GM18861 (cell line): ENCODE measurements at regions not wholly inside any gene's neighbourhood (a gene's known extent, or its start where the extent isn't known, plus 50 kb on each side); places are given as distances from the start of the nearest gene placed in this dataset.
A peak's percentile ranks its signal among the peaks of the same experiment; 100 is the strongest.

ENCODE experiments used
- ATAC-seq: cut with Tn5 transposase; IDR thresholded peaks from one replicate; pipeline ENCODE4 v1.9.1; 2021; ENCODE audit not compliant: unreplicated experiment

- no peak for ATAC-seq
Measured at GRCh38 chr11:92383430-92383829, 158.8 kb downstream of the FAT3 start.

DNA sequence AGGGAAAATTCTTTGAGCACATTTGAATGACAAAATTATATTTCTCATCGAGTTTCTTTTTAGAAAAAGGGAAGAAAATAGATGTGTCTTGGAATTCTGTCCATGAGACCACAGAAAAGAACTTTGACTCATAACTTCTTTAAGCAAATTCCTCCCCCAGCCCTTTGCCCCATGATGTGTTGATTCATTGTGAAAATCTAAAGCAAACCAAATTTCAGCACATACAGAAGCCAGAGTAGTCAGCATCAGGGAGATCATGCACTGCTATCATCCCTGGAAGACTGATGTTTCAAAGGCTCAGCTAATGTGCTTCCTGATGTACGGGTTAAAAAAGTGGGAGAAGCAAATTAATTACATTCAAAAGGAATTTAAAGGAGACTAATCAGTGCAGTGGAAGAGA, 159.7 kb downstream of the FAT3 start:
- no peak for ATAC-seq

DNA sequence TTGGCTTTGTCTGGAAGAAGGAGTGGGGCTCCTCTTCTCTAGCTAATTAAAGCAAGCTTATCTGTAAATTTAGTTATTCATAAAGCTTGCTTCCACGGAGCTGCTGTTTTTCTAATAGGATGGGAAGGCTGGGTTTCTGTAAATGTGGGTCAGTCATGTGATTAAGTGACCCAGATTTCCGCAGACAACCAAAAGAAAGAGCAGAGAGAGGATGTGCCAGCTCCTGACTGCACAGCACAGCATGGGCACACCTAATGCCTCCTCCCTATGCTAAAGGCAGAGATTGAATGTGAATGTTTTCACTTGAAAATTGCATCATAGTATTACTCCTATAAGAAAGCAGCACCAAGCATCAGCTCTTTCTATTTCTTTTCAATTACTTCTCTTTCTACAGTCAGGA, 160.2 kb downstream of the FAT3 start:
- ATAC-seq = no peak

GRCh38 chr11:92386577-92386976, 162.0 kb downstream of the FAT3 start:
- ATAC-seq = no peak

DNA sequence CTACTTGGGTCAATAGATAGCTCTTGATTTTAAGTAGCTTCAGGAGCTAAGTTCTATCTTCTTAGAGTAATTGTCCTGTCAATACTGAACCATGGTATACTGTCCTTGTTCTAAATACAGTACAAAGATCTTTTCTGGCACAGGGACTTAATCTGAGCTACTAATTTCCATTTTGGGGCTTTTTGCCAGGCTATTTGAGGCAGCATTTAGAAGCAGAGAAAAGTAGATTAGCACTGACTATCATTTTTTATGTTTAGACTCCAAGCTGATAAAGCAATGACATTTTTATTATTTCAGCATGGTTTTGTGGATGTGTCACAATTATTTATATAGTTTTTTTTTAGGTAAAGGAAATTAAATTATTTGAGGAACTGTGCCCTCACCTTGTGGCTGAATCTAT, 163.2 kb downstream of the FAT3 start:
- no peak for ATAC-seq

GRCh38 chr11:92388380-92388779, 163.8 kb downstream of the FAT3 start:
- no peak for ATAC-seq

DNA sequence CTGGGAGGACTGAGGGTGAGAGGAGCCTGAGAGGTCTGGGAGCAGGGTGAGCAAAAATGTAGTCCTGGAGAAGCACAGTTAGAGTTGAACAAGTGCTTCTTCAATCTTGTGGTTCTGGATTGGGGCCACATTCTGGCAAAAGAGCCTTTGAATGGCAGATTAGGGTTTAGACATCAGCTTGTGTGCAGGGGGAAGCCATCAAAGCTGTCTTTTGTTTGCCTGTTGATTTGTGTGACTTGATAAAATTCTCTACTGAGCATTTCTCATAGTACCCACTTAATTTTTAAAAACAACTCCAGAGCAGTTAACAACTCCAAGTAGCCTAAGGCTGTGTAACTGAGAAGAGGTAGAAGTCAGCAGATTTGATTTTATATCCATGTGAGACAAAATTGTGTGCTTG, 166.2 kb downstream of the FAT3 start:
- ATAC-seq = no peak

DNA sequence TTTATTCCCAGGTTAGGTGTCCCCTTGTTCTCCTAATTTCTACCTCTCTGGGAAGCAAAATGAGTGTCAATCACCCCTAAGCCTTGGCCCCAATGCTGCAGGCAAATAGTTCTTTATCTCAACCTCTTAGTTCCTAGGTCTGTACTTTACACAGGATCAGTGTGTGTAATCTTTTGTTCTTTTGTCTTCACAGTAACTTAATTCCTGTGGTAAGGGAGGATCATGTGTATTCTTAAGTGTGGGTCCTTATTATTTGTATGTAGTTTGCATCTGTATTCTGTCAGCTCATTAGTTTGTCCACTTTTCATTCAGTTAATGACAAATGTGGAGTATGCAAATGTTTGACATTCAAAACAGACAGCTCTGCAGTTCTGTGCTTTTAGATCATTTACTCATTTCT, 166.7 kb downstream of the FAT3 start:
- no peak for ATAC-seq

DNA sequence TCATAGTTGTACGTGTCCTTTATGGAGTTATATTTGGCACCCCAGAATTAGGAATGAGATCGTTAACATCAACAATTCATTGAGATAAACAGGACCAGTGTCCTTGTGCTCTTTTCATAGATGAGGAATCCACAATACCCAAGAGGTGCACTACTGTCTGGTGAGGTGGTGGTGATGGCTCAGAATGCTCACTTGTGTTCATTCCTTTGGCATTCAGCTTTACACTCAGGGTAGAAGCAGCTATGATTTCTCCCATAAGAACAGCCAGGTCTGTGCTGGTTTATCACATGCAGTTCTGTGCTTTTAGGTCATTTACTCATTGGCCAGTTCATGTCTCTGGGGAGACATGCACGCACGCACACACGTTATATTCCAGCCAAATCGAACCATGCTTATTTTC, 167.2 kb downstream of the FAT3 start:
- no peak for ATAC-seq

DNA sequence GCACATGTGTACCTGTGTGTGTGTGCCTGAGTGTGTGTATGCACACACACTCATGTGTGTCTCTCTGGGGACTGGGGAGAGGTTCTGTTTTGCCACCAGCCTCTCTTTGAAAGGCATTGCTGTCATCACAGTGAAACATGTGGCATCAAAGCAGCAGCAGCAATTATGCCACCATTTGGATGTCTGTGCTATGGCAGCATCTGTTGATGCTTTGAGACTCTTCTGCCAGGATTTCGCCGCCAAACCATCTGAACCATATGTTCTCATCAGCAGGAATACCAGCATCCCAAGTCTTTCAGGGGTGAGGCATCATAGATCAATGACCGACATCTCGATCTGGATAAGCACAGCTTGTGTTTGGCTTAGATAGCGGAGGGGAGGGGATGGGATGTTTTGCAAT, 168.6 kb downstream of the FAT3 start:
- ATAC-seq = no peak

GRCh38 chr11:92396133-92396532, 171.5 kb downstream of the FAT3 start:
- no peak for ATAC-seq

GRCh38 chr11:92397221-92397755, 172.7 kb downstream of the FAT3 start:
- no peak for ATAC-seq

DNA sequence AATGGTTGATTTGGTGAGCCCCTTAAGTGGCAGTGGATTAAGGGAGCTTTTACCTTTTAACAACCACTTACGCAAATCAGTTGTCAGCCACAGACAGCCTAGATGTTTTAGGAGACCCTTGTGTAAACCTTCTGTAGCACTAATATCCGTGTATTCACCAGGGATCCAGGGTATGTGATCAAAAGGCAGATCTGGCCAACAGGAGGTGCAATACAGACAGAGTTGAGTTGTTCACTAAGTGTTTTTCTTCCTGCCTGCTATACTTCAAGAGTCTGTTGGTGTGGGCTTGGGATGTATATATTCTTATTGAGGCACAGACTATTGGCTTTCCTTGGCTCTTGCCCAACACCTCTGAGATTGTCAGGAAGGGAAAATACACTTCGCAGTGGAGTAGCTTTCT, 175.1 kb downstream of the FAT3 start:
- ATAC-seq = no peak

DNA sequence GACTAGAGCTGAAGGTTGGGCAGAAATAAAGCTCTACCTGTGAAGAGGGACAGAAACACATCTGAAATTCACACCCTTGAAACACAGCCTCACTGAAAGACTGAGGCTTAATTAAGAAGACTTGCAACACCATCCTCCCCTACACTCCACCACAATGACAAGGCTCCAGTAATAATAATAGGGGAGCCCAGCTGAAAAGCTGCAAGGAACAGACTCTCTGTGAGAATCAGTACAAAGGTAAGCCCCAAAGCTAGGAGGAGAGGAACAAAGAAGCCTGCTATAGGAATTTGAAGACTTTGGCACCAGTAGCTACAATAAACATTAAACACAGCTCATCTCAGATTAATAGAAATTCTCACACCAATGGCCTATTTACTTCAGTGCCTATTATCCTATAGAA, 176.9 kb downstream of the FAT3 start:
- no peak for ATAC-seq

DNA sequence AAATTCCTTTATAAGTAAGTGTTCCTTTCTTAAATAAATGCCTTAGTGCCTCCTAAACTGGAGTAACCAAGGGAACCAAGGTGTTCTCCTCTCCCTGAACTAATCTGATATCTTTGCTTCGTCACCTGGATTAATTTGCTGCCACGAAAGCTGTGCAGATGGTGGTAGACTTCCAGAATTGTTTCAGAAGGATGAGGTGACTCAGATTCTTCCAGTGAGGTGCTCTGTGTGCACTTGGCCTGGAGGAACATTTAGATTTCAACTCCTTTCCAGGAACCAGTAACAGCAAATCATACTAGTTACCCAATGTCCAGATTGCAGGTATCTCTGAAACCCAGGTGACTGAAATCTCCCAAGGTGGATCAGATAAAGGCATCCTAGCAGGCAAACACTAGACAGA, 181.9 kb downstream of the FAT3 start:
- ATAC-seq = no peak

GRCh38 chr11:92409355-92409754, 184.7 kb downstream of the FAT3 start:
- ATAC-seq = no peak

DNA sequence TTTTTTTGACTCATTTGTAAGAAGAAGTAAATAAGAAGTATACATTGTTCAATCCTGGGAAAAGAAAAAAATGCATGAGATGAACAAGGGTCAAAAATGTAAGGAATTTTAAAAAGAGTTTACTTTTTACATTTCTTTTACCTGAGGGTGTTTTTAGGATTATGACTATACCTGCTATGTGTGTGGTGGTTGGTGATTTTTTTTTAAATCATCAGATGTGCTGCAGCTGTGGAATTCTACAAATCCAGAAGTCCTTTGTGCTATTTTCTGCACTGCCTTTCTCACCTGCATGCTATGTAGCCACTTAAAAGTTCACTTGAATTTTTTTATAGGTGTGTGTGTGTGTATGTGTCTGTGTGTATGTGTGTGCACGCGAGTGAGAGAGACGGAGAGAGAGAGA, 185.3 kb downstream of the FAT3 start:
- no peak for ATAC-seq

- no peak for ATAC-seq
Measured at GRCh38 chr11:92410526-92410925, 185.9 kb downstream of the FAT3 start.

- ATAC-seq = no peak
Measured at GRCh38 chr11:92411431-92411830, 186.8 kb downstream of the FAT3 start.

- peak; percentile 84 for ATAC-seq
Measured at GRCh38 chr11:92413757-92414513, 189.3 kb downstream of the FAT3 start.

DNA sequence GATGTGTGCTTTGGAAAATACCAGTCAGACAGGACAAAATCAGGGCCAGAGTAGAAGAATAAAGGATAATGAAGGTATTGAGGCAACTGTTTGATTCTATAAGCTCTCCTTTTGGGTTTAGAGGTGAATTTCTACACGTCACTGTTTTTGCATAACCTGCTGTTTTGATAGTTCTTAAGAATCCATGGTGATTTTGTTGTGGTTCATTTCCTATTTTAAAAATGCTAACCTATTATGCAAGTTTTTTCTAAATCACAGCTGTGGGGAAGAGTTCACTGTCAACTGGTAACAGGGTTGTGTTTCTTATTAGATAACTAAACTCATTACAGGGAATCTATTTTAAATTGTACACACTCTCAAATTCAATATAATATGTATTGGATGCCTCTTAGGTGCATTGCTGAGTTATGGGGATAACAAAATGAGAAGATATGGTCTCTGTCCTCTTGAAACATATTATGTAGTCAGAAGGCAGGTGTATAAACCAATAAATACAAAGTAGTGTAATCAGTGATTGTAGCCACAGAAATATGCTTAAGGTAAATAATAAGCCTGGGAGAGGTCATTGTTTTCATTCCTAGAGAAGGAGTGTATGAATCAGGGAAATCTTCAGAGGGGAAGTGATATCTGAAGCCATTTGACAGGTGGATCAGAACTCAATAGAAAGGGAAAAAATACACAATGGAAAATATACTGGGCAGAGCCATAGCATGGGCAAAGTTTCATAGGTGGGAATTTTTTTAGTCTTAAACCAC, 192.5 kb downstream of the FAT3 start:
- ATAC-seq = no peak
